ENCODE measurements at regions not wholly inside any gene's neighbourhood (a gene's known extent, or its start where the extent isn't known, plus 50 kb on each side); places are given as distances from the start of the nearest gene placed in this dataset.

DNA sequence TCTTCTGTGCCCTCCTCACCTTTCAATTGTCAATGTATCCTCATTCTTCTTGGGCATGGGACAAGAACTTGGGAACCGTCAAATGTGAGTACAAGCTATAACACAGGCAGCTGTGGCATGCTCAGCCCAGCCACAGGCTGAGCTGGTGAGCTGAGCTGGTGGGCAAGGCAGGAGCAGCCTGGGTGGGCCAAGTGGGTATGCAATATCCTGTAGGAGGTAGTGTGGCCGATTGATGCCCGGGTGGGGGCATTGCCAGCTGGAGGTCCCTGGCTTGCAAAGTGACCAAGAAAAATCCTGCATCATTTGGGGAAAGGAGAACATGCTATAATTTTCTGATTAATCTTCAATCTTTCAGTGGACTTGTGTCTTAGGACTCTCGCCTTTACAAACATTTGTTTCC lies 507.2 kb upstream of the SLC10A2 start:
- no peak for TF ChIP-seq POLR2A (IDR thresholded peaks at IDR 0.05)
- TF ChIP-seq, protein P1, sequence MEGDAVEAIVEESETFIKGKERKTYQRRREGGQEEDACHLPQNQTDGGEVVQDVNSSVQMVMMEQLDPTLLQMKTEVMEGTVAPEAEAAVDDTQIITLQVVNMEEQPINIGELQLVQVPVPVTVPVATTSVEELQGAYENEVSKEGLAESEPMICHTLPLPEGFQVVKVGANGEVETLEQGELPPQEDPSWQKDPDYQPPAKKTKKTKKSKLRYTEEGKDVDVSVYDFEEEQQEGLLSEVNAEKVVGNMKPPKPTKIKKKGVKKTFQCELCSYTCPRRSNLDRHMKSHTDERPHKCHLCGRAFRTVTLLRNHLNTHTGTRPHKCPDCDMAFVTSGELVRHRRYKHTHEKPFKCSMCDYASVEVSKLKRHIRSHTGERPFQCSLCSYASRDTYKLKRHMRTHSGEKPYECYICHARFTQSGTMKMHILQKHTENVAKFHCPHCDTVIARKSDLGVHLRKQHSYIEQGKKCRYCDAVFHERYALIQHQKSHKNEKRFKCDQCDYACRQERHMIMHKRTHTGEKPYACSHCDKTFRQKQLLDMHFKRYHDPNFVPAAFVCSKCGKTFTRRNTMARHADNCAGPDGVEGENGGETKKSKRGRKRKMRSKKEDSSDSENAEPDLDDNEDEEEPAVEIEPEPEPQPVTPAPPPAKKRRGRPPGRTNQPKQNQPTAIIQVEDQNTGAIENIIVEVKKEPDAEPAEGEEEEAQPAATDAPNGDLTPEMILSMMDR (IDR thresholded peaks at IDR 0.05) = no peak
